HG02885 (cell line): ENCODE measurements at regions not wholly inside any gene's neighbourhood (a gene's known extent, or its start where the extent isn't known, plus 50 kb on each side); places are given as distances from the start of the nearest gene placed in this dataset.
"Not testable (repeated sequence)": the region's sequence is repeated elsewhere in the genome, so short reads cannot be mapped to it uniquely, and the experiment has no call there.

Experiments
- ATAC-seq: cut with Tn5 transposase; IDR thresholded peaks from one replicate; pipeline ENCODE4 v1.9.1; 2021; ENCODE audit warnings: mild to moderate bottlenecking; ENCODE audit not compliant: unreplicated experiment, poor library complexity

DNA sequence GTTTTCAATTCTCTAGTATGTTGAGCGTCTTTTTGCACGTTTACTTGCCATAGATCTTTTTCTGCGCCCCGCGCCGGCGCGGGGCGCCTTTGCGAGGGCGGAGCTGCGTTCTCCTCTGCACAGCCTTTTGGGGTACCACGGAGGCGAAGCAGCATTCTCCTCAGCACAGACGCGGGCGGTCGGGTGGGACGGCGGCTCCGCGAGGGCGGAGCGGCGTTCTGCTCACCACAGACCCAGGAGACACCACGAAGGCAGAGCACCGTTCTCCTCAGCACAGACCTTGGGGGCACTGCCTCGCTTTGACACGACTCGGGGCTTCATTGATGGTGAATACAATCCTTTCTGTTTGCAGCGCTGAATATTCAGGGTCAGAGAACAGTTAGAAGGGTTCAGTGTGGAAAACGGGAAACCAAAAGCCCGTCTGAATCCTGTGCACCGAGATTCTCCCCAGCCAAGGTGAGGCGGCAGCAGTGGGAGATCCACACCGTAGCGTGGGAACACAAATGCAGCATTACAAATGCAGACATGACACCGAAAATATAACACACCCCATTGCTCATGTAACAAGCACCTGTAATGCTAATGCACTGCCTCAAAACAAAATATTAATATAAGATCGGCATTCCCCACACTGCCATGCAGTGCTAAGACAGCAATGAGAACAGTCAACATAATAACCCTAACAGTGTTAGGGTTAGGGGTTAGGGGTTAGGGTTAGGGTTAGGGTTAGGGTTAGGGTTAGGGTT is 190.7 kb upstream of the VIPR2 start:
- not testable (repeated sequence) for ATAC-seq

DNA sequence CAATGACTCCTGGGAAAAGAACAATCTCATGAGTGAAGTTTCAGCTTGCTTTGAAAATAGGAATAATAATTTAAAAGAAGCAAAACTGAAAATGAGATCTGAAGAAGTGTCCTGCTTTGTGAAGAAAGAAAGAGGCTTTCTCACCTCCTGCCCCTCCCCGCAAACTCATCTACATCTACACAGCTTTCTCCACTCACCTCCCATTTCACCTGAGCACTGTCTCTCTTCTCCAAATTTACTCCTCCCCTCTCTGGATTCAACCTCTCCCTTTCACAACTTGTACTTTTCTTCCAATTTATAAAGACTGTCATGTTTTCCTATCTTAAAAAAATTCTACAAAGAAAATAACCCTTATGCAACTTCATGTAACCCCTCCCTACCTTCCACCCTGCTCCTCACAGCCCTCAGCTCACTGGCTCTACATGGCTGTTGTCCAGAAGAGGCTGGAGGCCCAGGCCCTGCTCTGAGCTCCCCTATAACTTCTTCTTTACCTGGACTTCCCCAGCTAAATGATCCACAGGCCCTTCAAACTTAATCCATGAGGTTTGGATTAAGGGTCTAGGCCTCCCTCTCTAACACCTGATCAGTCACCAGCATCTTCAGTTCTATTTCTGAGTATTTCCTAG is 188.3 kb upstream of the VIPR2 start:
- ATAC-seq = not testable (repeated sequence)

DNA sequence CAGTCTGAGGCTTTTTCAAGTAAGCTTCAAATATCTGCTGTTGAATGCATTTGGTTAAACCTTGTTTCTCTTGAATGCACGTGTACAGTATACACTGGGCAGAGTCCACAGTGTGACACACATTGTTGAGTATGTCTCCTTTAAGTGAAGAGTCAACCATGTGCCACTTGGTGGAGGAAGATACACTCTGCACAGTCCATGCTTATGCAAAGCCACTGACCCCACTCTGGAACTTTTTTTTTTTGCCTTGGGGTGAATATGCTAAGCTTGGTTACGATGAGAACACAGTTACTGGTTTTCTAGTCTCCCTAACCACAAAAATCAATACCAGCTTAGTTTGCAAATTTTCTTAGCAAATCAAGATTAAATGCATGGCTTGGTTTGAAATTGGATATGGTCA is 186.8 kb upstream of the VIPR2 start:
- ATAC-seq = no peak

DNA sequence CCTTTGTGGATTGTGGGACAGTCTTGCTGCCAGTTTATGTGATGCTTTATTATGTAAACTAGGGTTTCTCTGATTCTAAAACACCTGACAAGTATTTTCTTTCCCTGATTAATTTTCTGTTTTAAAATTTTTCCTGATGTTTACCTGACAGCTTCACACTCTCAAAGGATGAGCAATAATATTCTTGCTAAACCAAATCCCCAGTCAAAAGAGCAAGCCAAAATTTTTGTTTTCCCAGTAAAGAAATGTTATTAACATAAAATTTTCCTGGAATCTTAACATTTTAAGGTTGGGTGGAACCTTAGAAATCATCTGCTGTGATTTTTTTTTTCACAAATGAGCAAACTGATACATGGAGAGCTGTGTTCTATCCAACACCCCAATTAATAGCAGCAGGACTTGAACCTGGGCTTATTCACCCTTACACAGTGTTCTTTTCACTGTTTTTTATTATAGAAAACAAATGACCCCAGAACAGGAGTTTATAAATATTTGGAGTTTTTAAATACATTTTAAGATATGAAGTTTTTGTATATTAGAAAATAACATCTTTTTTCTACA is 185.2 kb upstream of the VIPR2 start:
- no peak for ATAC-seq

DNA sequence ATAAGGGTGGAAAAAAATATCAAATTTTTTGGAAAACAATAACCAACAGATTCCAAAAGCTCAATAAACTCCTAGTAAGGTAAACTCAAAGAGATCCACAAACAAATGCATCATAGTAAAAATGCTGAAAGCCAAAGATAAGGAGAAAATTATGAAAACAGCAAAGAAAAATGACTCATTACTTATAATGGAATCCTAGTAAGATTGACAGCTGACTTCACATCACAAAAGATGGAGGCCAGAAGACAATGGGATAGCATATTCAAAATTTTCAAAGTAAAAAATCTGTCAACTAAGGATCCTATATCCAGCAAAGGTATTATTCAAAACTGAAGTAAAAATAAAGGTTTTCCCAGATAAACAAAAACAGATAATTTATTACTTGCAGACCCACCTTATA is 183.4 kb upstream of the VIPR2 start:
- no peak for ATAC-seq

DNA sequence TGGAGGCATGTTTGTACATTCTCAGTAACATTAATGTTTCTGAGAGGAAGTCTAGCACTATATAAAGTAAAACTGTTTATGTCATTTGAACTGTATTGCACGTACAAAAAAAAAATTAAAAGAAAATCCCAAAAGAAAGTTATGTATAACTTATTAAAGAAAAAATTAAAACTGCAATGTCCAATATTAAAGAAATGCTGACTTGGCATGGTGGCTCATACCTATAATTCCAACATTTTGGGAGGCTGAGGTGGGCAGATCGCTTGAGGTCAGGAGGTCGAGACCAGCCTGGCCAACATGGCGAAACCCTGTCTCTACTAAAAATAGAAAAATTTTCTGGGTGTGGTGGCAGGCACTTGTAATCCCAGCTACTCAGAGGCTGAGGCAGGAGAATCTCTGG is 178.7 kb upstream of the VIPR2 start:
- no peak for ATAC-seq

DNA sequence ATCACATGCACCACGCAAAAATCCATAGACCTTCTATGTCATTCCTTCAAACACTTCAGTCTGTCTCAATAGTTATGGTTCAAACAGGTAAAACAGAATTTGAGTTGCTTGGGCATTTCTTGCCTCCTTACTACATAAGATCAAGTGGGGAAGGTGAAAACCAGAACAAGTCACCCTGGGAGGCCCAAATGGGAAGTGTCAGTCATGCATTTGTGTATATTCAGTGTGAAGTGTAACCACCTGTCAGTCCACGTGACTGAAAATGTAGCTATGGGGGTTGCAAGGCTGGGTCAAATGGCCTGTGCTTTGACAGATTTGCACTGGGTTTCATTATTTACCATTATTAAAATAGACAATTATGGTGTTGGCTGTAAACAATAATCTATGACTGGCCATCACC is 176.6 kb upstream of the VIPR2 start:
- ATAC-seq = no peak

DNA sequence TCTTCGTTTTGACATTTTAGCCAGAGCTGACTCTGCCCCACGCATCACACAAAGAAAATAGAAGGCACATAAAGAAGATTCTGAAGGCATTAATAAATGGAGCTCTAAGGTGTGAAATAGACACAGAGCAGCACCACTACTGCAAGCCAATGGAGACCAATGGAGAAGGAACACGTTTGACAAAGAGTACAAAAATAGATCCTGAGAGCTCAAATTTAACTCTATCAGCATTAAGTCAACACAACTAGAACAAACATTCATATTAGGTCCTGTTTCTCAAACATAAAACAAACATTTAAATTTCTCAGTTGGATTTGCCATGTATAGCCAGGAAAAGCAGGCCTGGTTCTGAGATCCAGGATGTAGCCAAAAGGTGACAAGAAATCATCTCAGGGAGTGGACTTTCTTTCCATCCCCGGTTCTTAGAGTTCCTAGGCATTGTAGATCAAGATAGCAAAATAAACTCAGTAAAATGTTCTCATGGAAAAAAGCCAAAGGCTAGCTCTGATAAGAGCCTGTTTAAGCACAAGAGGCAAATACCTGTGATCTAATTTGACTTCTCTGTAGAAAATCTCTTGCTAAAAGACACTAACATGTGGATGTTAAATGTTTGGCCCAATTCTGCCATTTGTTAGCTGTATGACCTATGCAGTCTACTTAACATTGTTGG is 174.2 kb upstream of the VIPR2 start:
- ATAC-seq = no peak

DNA sequence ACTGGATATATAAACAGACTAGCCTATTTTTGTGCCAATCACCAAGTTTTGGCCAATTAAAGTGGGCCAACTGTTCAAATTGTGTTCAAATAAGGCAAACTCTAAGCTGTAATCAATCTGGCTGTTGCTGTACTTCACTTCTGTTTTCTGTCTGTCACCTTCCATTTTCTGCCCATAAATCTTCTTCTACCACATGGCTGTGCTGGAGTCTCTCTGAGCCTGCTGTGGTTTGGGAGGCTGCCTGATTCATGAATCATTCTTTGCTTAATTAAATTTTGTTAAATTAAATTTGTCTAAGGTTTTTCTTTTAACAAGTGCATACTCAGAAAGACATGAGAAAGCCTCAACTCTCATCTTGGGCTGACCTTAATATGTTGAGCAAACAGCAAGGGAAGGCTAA is 172.6 kb upstream of the VIPR2 start:
- no peak for ATAC-seq

DNA sequence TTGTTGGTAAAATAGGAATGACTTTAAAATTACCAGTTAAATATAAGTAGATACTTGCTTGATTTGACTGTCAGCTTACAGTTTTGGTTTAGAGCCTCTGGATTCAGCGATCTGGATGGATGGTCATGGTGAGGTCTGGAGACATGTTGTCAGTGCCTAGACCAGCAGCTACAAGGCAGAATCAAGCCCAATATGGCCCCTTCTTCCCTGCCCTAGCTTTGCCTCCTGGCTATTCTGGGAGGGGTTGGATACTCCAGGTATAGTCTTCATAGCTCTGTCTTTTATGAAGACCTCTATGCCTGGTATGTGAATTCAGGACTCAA is 166.5 kb upstream of the VIPR2 start:
- no peak for ATAC-seq

DNA sequence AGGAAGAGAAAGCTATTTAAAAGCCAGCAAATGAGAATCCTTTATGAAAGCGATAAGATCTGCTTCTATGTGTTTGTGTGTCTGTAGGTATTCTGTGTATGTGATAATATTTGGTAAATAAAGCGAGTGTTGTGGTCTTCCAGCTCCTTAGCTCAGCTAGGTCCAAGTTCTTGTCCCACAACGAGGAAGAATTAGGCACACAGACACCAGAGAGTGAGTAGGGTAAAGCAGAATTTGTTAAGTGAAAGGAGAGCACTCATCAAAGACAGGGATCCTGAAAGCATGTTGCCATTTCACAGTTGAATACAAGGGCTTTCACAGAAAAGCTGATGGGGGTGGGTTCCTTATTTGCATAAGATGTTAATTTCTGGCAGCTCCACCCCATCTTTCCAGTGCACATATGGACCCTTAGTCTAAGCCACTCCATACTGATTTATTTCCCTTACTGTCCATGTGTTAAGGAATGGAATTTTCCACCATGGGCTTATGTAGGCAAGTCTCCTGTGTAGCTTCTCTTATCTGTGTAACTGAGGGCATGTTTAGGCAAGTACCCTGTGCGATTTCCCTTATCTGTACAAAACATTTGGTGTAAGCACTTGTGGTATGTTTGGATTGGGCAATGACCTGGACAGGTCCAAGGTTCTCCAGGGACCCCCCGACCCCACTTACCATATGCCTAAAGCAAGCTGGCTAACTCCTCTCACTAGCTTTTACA is 165.9 kb upstream of the VIPR2 start:
- ATAC-seq = no peak

DNA sequence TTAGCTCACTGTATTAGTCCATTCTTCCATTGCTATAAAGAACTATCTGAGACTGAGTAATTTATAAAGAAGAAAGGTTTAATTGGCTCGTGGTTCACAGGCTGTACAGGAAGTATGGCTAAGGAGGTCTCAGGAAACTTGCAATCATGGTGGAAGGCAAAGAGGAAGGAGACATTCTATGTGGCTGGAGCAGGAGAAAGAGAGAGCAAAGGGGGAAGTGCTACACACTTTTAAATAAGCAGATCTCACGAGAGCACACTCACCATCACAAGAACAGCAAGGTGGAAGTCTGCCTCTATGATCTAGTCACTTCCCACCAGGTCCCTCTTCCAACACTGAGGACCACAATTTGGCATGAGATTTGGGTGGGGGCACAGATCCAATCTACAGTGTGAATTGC is 164.5 kb upstream of the VIPR2 start:
- ATAC-seq = not testable (repeated sequence)

DNA sequence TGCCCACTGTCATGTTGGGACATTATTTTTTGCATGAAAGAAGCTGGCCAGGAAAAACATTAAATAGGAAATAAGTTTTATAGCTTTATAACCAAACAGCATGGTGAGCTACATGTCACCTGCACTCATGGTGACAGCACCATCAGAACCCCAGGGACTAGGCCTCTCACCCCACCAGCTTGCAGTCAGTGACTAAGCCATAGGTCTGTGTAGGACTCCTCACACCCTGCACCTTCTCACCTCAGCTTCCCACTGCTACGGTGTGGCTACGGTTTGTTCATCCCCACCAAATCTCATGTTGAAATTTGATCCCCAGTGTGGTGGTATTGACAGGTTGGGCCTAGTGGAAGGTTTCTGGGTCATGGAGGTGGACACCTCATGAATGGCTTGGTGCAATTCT is 161.3 kb upstream of the VIPR2 start:
- ATAC-seq = no peak

DNA sequence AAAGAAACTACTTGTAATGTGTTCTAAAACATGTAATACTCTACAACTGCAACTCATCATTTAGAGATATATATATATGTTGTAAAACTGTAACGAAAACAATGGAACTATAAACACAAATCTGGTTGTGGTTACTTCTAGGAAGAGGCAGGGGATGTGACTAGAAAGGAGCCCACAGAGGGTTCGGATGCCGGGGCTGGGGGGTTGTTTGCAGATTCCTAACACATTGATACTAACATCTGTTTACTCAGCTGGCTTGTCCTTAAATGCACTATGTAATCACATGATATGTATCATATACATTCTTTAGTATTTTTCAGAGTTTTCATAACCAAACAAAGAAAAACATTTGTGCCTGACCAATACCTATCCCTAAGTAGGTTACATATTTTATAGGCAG is 160.5 kb upstream of the VIPR2 start:
- not testable (repeated sequence) for ATAC-seq

DNA sequence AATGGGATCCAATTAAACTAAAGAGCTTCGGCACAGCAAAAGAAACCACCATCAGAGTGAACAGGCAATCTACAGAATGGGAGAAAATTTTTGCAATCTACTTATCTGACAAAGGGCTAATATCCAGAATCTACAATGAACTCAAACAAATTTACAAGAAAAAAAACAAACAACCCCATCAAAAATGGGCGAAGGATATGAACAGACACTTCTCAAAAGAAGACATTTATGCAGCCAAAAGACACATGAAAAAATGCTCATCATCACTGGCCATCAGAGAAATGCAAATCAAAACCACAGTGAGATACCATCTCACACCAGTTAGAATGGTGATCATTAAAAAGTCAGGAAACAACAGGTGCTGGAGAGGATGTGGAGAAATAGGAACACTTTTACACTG is 158.8 kb upstream of the VIPR2 start:
- not testable (repeated sequence) for ATAC-seq

DNA sequence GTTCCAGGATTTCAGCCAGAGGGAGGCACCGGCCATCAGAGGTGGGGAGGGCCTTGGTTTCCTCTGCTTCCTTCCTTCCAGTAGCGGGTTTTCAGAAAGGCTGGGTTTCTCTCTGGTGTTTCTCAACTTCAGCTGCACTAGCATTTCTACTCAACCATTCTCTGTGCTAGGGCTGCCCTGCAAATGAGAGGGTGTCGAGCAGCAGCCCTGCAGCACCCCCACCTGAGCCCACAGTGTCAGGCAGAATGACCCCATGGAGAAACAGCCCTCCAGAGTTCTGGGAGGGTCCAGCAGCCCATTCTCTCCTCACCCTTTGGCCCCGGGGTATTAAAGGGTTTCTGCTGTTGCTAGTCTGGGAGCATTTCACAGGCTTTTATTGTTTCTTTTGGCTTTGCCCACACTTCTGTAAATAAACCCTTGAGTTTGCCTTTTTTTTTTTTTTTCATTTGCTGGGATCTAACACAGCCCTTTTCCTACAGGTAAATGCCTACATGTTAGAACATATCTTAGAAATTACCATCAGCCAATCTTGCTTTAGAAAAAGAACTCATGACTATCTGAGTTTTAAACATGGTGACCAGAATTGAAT is 151.5 kb upstream of the VIPR2 start:
- ATAC-seq = no peak

DNA sequence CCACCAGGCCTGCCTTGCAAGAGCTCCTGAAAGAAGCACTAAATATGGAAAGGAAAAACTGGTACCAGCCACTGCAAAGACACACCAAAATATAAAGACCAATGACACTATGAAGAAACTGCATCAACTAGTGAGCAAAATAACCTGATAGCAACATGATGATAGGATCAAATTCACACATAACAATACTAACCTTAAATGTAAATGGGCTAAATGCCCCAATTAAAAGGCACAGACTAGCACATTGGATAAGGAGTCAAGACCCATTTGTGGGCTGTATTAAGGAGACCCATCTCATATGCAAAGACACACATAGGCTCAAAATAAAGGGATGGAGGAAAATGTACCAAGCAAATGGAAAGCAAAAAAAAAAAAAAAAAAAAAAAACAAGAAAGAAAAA is 141.8 kb upstream of the VIPR2 start:
- ATAC-seq = not testable (repeated sequence)

DNA sequence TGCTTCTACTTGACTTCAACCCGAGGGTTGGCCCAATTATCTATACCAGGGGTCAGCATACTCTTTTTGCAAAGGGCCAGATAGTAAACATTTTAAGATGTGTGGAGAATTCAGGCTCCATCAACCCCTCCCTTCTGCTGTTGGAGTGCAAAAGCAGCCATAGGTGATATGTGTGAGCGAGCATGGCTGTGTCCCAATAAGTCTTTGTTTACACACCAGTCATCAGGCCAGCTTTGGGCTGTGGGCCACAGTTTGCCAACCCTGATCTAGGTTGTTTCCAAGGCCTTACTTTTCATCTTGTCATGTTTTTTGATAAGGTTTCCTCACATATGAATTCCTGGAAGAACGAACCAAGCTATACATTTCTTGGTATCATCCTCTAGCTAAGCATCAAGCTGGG is 136.9 kb upstream of the VIPR2 start:
- ATAC-seq = no peak

DNA sequence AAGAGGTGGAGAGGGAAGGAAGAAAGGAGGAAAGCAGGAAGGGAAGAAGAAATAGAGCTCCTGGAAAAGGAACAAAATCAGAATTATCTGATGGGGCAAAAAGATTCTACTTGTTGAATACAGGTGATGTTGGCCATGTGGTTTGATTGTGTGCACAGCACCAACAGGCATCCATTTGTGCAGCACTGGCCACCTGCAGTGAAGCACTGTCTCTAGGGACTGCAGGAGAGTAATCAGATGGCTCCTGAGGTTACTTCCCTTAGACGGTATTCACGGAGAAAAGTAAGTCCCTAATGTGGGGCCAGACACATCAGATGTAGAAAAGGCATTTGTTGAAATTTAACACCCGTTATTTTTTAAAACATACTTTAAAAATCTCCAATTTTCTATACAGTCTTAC is 135.3 kb upstream of the VIPR2 start:
- ATAC-seq = no peak

DNA sequence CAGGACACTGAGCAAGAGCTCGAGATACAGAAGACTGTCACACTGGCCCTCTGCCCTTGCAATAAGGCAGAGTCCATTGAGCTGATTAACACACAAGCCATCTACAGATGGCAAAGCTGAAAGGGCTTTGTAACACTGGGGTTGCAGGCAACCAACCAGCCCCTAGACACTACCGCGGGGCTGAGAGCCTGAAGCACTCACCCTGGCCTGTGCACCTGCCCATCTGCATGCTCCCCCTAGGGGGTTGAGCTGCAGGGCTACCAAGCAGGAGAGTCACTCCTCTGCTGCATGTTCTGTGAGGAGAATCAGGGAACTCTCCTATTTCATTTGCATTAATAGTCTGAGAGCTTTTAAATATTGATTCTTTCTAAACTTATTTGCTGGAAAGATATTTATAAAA is 128.1 kb upstream of the VIPR2 start:
- ATAC-seq = no peak

DNA sequence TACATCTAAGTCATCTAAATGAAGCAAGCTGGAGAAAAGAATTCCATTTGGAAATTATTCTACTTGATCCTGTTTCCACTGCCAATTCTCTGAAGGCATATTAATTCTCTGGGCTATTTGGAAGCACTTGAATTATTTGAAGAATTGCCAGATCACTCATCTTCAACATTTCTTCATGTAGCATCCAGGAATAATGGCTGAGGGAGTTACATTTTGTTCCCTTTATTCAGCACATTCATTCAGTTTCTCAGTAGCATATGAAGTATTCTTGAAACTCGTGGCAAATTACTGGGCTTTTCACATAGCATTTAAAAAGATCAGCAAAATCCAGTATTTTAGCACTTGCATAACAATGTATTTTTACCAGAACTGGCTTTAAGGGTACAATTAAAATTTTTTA is 127.1 kb upstream of the VIPR2 start:
- no peak for ATAC-seq
